Uterus (tissue), 3 donors: ENCODE measurements at regions not wholly inside any gene's neighbourhood (a gene's known extent, or its start where the extent isn't known, plus 50 kb on each side); places are given as distances from the start of the nearest gene placed in this dataset.
"Not testable (repeated sequence)": the region's sequence is repeated elsewhere in the genome, so short reads cannot be mapped to it uniquely, and the experiment has no call there.

ENCODE experiments used
- DNase-seq, 2 donors: peaks; one replicate each; pipeline ENCODE4 v3.0.0-alpha.2; 2019 to 2020
- H3K27ac ChIP-seq, 2 donors: fragments of 200-600 bp; sonication (generic); 1 replicate in 1 of 2; 2 replicates in 1 of 2; pipeline ENCODE4 v1.5.1; 2016 to 2018
- H3K27me3 ChIP-seq, 2 donors: fragments of 200-600 bp; sonication (generic); one replicate each; pipeline ENCODE4 v1.5.1; 2018 to 2019; ENCODE audit warnings: control low read depth in 1 of 2
- H3K36me3 ChIP-seq, 2 donors: fragments of 200-600 bp; sonication (generic); one replicate each; pipeline ENCODE4 v1.5.1; 2019; ENCODE audit warnings: control low read depth in 1 of 2
- H3K4me1 ChIP-seq, 2 donors: fragments of 200-600 bp; sonication (generic); one replicate each; pipeline ENCODE4 v1.5.1; 2018 to 2019; ENCODE audit warnings: control low read depth in 1 of 2
- H3K4me3 ChIP-seq, 2 donors: fragments of 200-600 bp; sonication (generic); 1 replicate in 1 of 2; 2 replicates in 1 of 2; pipeline ENCODE4 v1.5.1; 2018 to 2019; ENCODE audit warnings: mild to moderate bottlenecking in 1 of 2
- H3K9me3 ChIP-seq, 2 donors: fragments of 200-600 bp; sonication (generic); one replicate each; pipeline ENCODE4 v1.5.1; 2019; ENCODE audit warnings: control low read depth in 1 of 2
- CTCF ChIP-seq, 4 experiments: fragments of 200-600 bp in 2 of 4; fragments of 450-650 bp in 2 of 4; sonication (generic) in 2 of 4; IDR thresholded peaks; one replicate each; pipeline ENCODE4 v1.5.1; 2016 to 2019; ENCODE audit warnings: antibody characterized with exemption in 4 of 4, mild to moderate bottlenecking in 2 of 4, moderate library complexity in 1 of 4
- POLR2A ChIP-seq, 2 donors: fragments of 450-650 bp; IDR thresholded peaks; one replicate each; pipeline ENCODE4 v1.6.1; 2016; ENCODE audit warnings: antibody characterized with exemption in 2 of 2, mild to moderate bottlenecking in 1 of 2, moderate library complexity in 1 of 2
- intact Hi-C: fragments of 100-400 bp; cut with DNase I; formaldehyde crosslinking; loops from one replicate; pipeline ENCODE4 v1.15.1; 2023; ENCODE audit warnings: low total_unique reads
- donor health status: DM: yes; HTN: yes; CAD: no.

- TF ChIP-seq POLR2A (IDR thresholded peaks at IDR 0.05): no peak
- no peak for TF ChIP-seq CTCF (IDR thresholded peaks at IDR 0.05)
- DNase-seq: no peak
- intact Hi-C loops: no loop called here
- Histone ChIP-seq H3K36me3 (no peaks in the 10 kb centered on the region), H3K4me3 (no peak overlapping the region), H3K4me1 (no peaks in the 10 kb centered on the region), H3K27ac (no peak overlapping the region), H3K27me3 (no peaks in the 10 kb centered on the region), H3K9me3 (no peaks in the 10 kb centered on the region)
Observed at GRCh38 chr7:52586704-52587103, 448.7 kb upstream of the POM121L12 start.

- Histone ChIP-seq H3K9me3 (no peaks in the 10 kb centered on the region), H3K4me1 (no peaks in the 10 kb centered on the region), H3K4me3 (no peak overlapping the region), H3K36me3 (no peaks in the 10 kb centered on the region), H3K27me3 (no peaks in the 10 kb centered on the region), H3K27ac (no peak overlapping the region)
- no peak for TF ChIP-seq CTCF (IDR thresholded peaks at IDR 0.05)
- no peak for TF ChIP-seq POLR2A (IDR thresholded peaks at IDR 0.05)
- intact Hi-C loops: no loop called here
- no peak for DNase-seq
Observed at GRCh38 chr7:52584041-52584440, 451.4 kb upstream of the POM121L12 start.

DNA sequence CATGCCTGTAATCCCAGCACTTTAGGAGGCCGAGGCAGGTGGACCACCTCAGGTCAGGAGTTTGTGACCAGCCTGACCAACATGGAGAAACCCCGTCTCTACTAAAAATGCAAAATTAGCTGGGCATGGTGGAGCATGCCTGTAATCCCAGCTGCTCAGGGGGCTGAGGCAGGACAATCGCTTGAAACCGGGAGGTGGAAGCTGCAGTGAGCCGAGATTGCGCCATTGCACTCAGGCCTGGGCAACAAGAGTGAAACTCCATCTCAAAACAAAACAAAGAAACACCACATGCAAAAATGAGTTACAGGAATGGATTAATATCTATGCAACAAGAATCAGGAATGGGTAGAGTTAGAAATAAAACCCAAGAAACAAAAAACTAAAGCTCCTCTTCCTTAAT is 462.3 kb upstream of the POM121L12 start:
- intact Hi-C loops, H3K27me3 ChIP-seq, H3K4me3 ChIP-seq, H3K9me3 ChIP-seq, H3K36me3 ChIP-seq, DNase-seq, H3K27ac ChIP-seq, H3K4me1 ChIP-seq: not testable (repeated sequence)

- H3K27ac ChIP-seq: no peak overlapping the region
- no peaks in the 10 kb centered on the region for H3K9me3 ChIP-seq
- H3K4me3 ChIP-seq: no peak overlapping the region
- no peak for DNase-seq
- no peaks in the 10 kb centered on the region for H3K27me3 ChIP-seq
- H3K4me1 ChIP-seq: no peaks in the 10 kb centered on the region
- TF ChIP-seq POLR2A (IDR thresholded peaks at IDR 0.05) (no peak), CTCF (IDR thresholded peaks at IDR 0.05) (no peak)
- intact Hi-C loops: no loop called here
- H3K36me3 ChIP-seq: no peaks in the 10 kb centered on the region
Observed at GRCh38 chr7:52571026-52571425, 464.4 kb upstream of the POM121L12 start.

DNA sequence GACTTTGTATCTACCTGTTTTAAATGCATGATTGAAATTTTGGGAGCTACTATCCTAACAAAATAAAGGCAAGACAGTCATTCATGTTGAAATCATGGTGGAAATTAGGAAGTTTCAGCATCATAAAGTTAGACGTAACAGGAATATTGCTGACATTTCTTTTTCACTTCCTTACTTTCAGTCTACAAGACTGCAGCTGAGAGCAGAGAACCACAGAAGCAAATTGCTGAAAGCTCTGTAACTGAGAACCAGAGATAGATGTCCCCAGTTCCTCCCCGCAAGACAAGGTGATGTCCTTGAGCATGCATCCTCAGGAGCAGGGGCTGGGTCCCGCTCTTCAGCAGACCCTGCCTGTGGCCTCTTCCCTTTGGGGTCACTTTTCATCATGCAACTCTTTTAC is 466.3 kb upstream of the POM121L12 start:
- DNase-seq: no peak
- Histone ChIP-seq H3K9me3 (no peaks in the 10 kb centered on the region), H3K27ac (no peak overlapping the region), H3K36me3 (no peaks in the 10 kb centered on the region), H3K27me3 (no peaks in the 10 kb centered on the region), H3K4me1 (no peaks in the 10 kb centered on the region), H3K4me3 (no peak overlapping the region)
- intact Hi-C loops: no loop called here
- no peak for TF ChIP-seq POLR2A (IDR thresholded peaks at IDR 0.05)
- no peak for TF ChIP-seq CTCF (IDR thresholded peaks at IDR 0.05)

DNA sequence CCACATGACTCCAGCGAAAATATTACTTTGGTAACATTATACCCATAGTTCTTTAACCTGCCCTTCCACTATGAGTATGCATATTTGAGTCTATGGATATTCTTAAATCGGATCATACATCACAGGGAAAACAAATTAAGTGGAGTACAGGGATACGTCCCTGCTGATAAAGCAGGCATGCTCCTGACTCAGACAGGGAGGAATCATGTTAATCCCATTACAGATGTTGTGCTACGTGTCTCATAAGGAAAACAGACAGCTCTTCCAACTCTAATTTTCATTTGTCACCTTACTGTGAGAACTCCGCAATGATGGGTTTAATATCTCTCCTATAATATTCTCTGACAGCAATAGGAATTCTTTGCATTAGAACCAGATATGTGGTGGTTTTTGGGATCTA is 469.5 kb upstream of the POM121L12 start:
- Histone ChIP-seq H3K27ac (no peak overlapping the region), H3K4me1 (no peaks in the 10 kb centered on the region), H3K9me3 (no peaks in the 10 kb centered on the region), H3K27me3 (no peaks in the 10 kb centered on the region), H3K4me3 (no peak overlapping the region), H3K36me3 (no peaks in the 10 kb centered on the region)
- no peak for TF ChIP-seq CTCF (IDR thresholded peaks at IDR 0.05)
- no peak for TF ChIP-seq POLR2A (IDR thresholded peaks at IDR 0.05)
- intact Hi-C loops: no loop called here
- no peak for DNase-seq
